ENCODE measurements at regions not wholly inside any gene's neighbourhood (a gene's known extent, or its start where the extent isn't known, plus 50 kb on each side); places are given as distances from the start of the nearest gene placed in this dataset.
A peak's percentile ranks its signal among the peaks of the same experiment; 100 is the strongest.
"Not testable (repeated sequence)": the region's sequence is repeated elsewhere in the genome, so short reads cannot be mapped to it uniquely, and the experiment has no call there.

GRCh38 chr1:102234753-102235359 lies 238.1 kb upstream of the OLFM3 start:
- no peaks in the 10 kb centered on the region for H3K36me3 ChIP-seq (ENCODE audit: control insufficient read depth, insufficient read depth, low read length)
- no CpG with 5 or more reads among the region's 31 CpGs for WGBS (ENCODE audit: insufficient coverage, insufficient read length)
- no peak overlapping the region for H3K27ac ChIP-seq (ENCODE audit: low read length)
- no peak for DNase-seq (ENCODE audit: low read depth, low spot score)
- no peaks in the 10 kb centered on the region for H3K27me3 ChIP-seq (ENCODE audit: control insufficient read depth, insufficient read depth, low read length)
- no peak overlapping the region for H3K4me3 ChIP-seq (ENCODE audit: low read length)
- no peaks in the 10 kb centered on the region for H3K9me3 ChIP-seq (ENCODE audit: control insufficient read depth, insufficient read depth, low read length)
- H3K4me1 ChIP-seq (ENCODE audit: control insufficient read depth, insufficient read depth, low read length): no peaks in the 10 kb centered on the region

GRCh38 chr1:102219463-102219862 lies 222.7 kb upstream of the OLFM3 start:
- Histone ChIP-seq H3K4me1 (ENCODE audit: control insufficient read depth, insufficient read depth, low read length) (no peaks in the 10 kb centered on the region), H3K9me3 (ENCODE audit: control insufficient read depth, insufficient read depth, low read length) (no peaks in the 10 kb centered on the region), H3K27ac (ENCODE audit: low read length) (no peak overlapping the region), H3K36me3 (ENCODE audit: control insufficient read depth, insufficient read depth, low read length) (no peaks in the 10 kb centered on the region), H3K4me3 (ENCODE audit: low read length) (no peak overlapping the region), H3K27me3 (ENCODE audit: control insufficient read depth, insufficient read depth, low read length) (no peaks in the 10 kb centered on the region)
- DNase-seq (ENCODE audit: low read depth, low spot score): no peak
- WGBS (ENCODE audit: insufficient coverage, insufficient read length): no CpG with 5 or more reads among the region's 2 CpGs

- not testable (repeated sequence) for H3K4me1 ChIP-seq (ENCODE audit: control insufficient read depth, insufficient read depth, low read length); H3K9me3 ChIP-seq (ENCODE audit: control insufficient read depth, insufficient read depth, low read length); H3K4me3 ChIP-seq (ENCODE audit: low read length); DNase-seq (ENCODE audit: low read depth, low spot score); H3K27ac ChIP-seq (ENCODE audit: low read length); H3K36me3 ChIP-seq (ENCODE audit: control insufficient read depth, insufficient read depth, low read length); H3K27me3 ChIP-seq (ENCODE audit: control insufficient read depth, insufficient read depth, low read length)
- WGBS (ENCODE audit: insufficient coverage, insufficient read length): no CpG with 5 or more reads among the region's 3 CpGs
Observed at GRCh38 chr1:102210891-102211290, 214.2 kb upstream of the OLFM3 start.

- DNase-seq (ENCODE audit: low read depth, low spot score): peak; percentile 47
- no peaks in the 10 kb centered on the region for H3K4me1 ChIP-seq (ENCODE audit: control insufficient read depth, insufficient read depth, low read length)
- H3K27ac ChIP-seq (ENCODE audit: low read length): no peak overlapping the region
- H3K4me3 ChIP-seq (ENCODE audit: low read length): no peak overlapping the region
- no peaks in the 10 kb centered on the region for H3K9me3 ChIP-seq (ENCODE audit: control insufficient read depth, insufficient read depth, low read length)
- no peaks in the 10 kb centered on the region for H3K27me3 ChIP-seq (ENCODE audit: control insufficient read depth, insufficient read depth, low read length)
- no peaks in the 10 kb centered on the region for H3K36me3 ChIP-seq (ENCODE audit: control insufficient read depth, insufficient read depth, low read length)
- WGBS (ENCODE audit: insufficient coverage, insufficient read length): no CpG with 5 or more reads among the region's 2 CpGs
Observed at GRCh38 chr1:102191723-102192122, 195.0 kb upstream of the OLFM3 start.

- H3K27me3 ChIP-seq (ENCODE audit: control insufficient read depth, insufficient read depth, low read length): no peaks in the 10 kb centered on the region
- no CpG with 5 or more reads among the region's 1 CpG for WGBS (ENCODE audit: insufficient coverage, insufficient read length)
- H3K36me3 ChIP-seq (ENCODE audit: control insufficient read depth, insufficient read depth, low read length): no peaks in the 10 kb centered on the region
- H3K4me1 ChIP-seq (ENCODE audit: control insufficient read depth, insufficient read depth, low read length): no peaks in the 10 kb centered on the region
- H3K4me3 ChIP-seq (ENCODE audit: low read length): no peak overlapping the region
- no peak for DNase-seq (ENCODE audit: low read depth, low spot score)
- no peak overlapping the region for H3K27ac ChIP-seq (ENCODE audit: low read length)
- no peaks in the 10 kb centered on the region for H3K9me3 ChIP-seq (ENCODE audit: control insufficient read depth, insufficient read depth, low read length)
Observed at GRCh38 chr1:102190429-102190828, 193.7 kb upstream of the OLFM3 start.

- WGBS (ENCODE audit: insufficient coverage, insufficient read length): no CpG with 5 or more reads among the region's 2 CpGs
- Histone ChIP-seq H3K36me3 (ENCODE audit: control insufficient read depth, insufficient read depth, low read length) (no peaks in the 10 kb centered on the region), H3K27me3 (ENCODE audit: control insufficient read depth, insufficient read depth, low read length) (no peaks in the 10 kb centered on the region), H3K4me3 (ENCODE audit: low read length) (no peak overlapping the region), H3K27ac (ENCODE audit: low read length) (no peak overlapping the region), H3K4me1 (ENCODE audit: control insufficient read depth, insufficient read depth, low read length) (no peaks in the 10 kb centered on the region), H3K9me3 (ENCODE audit: control insufficient read depth, insufficient read depth, low read length) (no peaks in the 10 kb centered on the region)
- no peak for DNase-seq (ENCODE audit: low read depth, low spot score)
Observed at GRCh38 chr1:102186536-102186935, 189.8 kb upstream of the OLFM3 start.

- DNase-seq (ENCODE audit: low read depth, low spot score): no peak
- H3K36me3 ChIP-seq (ENCODE audit: control insufficient read depth, insufficient read depth, low read length): no peaks in the 10 kb centered on the region
- no peaks in the 10 kb centered on the region for H3K9me3 ChIP-seq (ENCODE audit: control insufficient read depth, insufficient read depth, low read length)
- no peaks in the 10 kb centered on the region for H3K27me3 ChIP-seq (ENCODE audit: control insufficient read depth, insufficient read depth, low read length)
- H3K4me3 ChIP-seq (ENCODE audit: low read length): no peak overlapping the region
- H3K4me1 ChIP-seq (ENCODE audit: control insufficient read depth, insufficient read depth, low read length): no peaks in the 10 kb centered on the region
- WGBS (ENCODE audit: insufficient coverage, insufficient read length): no CpG with 5 or more reads among the region's 1 CpG
- H3K27ac ChIP-seq (ENCODE audit: low read length): no peak overlapping the region
Observed at GRCh38 chr1:102185260-102185659, 188.5 kb upstream of the OLFM3 start.

GRCh38 chr1:102184477-102184876 lies 187.8 kb upstream of the OLFM3 start:
- no peak overlapping the region for H3K27ac ChIP-seq (ENCODE audit: low read length)
- H3K4me3 ChIP-seq (ENCODE audit: low read length): no peak overlapping the region
- H3K9me3 ChIP-seq (ENCODE audit: control insufficient read depth, insufficient read depth, low read length): no peaks in the 10 kb centered on the region
- no peaks in the 10 kb centered on the region for H3K4me1 ChIP-seq (ENCODE audit: control insufficient read depth, insufficient read depth, low read length)
- no peak for DNase-seq (ENCODE audit: low read depth, low spot score)
- no peaks in the 10 kb centered on the region for H3K36me3 ChIP-seq (ENCODE audit: control insufficient read depth, insufficient read depth, low read length)
- H3K27me3 ChIP-seq (ENCODE audit: control insufficient read depth, insufficient read depth, low read length): no peaks in the 10 kb centered on the region

- Histone ChIP-seq H3K36me3 (ENCODE audit: control insufficient read depth, insufficient read depth, low read length) (no peaks in the 10 kb centered on the region), H3K27ac (ENCODE audit: low read length) (no peak overlapping the region), H3K9me3 (ENCODE audit: control insufficient read depth, insufficient read depth, low read length) (no peaks in the 10 kb centered on the region), H3K4me3 (ENCODE audit: low read length) (no peak overlapping the region), H3K27me3 (ENCODE audit: control insufficient read depth, insufficient read depth, low read length) (no peaks in the 10 kb centered on the region), H3K4me1 (ENCODE audit: control insufficient read depth, insufficient read depth, low read length) (no peaks in the 10 kb centered on the region)
- WGBS (ENCODE audit: insufficient coverage, insufficient read length): no CpG with 5 or more reads among the region's 2 CpGs
- DNase-seq (ENCODE audit: low read depth, low spot score): no peak
Observed at GRCh38 chr1:102183711-102184110, 187.0 kb upstream of the OLFM3 start.

GRCh38 chr1:102182603-102183260 lies 186.0 kb upstream of the OLFM3 start:
- Histone ChIP-seq H3K36me3 (ENCODE audit: control insufficient read depth, insufficient read depth, low read length) (no peaks in the 10 kb centered on the region), H3K9me3 (ENCODE audit: control insufficient read depth, insufficient read depth, low read length) (no peaks in the 10 kb centered on the region), H3K4me3 (ENCODE audit: low read length) (no peak overlapping the region), H3K4me1 (ENCODE audit: control insufficient read depth, insufficient read depth, low read length) (no peaks in the 10 kb centered on the region), H3K27me3 (ENCODE audit: control insufficient read depth, insufficient read depth, low read length) (no peaks in the 10 kb centered on the region), H3K27ac (ENCODE audit: low read length) (no peak overlapping the region)
- no CpG with 5 or more reads among the region's 5 CpGs for WGBS (ENCODE audit: insufficient coverage, insufficient read length)
- no peak for DNase-seq (ENCODE audit: low read depth, low spot score)

- no CpG with 5 or more reads among the region's 2 CpGs for WGBS (ENCODE audit: insufficient coverage, insufficient read length)
- Histone ChIP-seq H3K27ac (ENCODE audit: low read length) (no peak overlapping the region), H3K4me3 (ENCODE audit: low read length) (no peak overlapping the region), H3K4me1 (ENCODE audit: control insufficient read depth, insufficient read depth, low read length) (no peaks in the 10 kb centered on the region), H3K9me3 (ENCODE audit: control insufficient read depth, insufficient read depth, low read length) (no peaks in the 10 kb centered on the region), H3K36me3 (ENCODE audit: control insufficient read depth, insufficient read depth, low read length) (no peaks in the 10 kb centered on the region), H3K27me3 (ENCODE audit: control insufficient read depth, insufficient read depth, low read length) (no peaks in the 10 kb centered on the region)
- DNase-seq (ENCODE audit: low read depth, low spot score): no peak
Observed at GRCh38 chr1:102181341-102181740, 184.6 kb upstream of the OLFM3 start.
